ENCODE measurements at regions not wholly inside any gene's neighbourhood (a gene's known extent, or its start where the extent isn't known, plus 50 kb on each side); places are given as distances from the start of the nearest gene placed in this dataset.

- TF ChIP-seq POLR2A (IDR thresholded peaks at IDR 0.05) = no peak
- no peak for TF ChIP-seq CTCF (IDR thresholded peaks at IDR 0.05)
Measured at GRCh38 chr2:204249437-204249836, 295.8 kb upstream of the PARD3B start.

Measured in uterus (tissue), 2 donors.